Fibroblast of the aortic adventitia (primary cell): ENCODE measurements at regions not wholly inside any gene's neighbourhood (a gene's known extent, or its start where the extent isn't known, plus 50 kb on each side); places are given as distances from the start of the nearest gene placed in this dataset.

Source experiments
- DNase-seq: peaks from one replicate; pipeline ENCODE4 v3.0.0-alpha.2; 2010; ENCODE audit warnings: low read depth
- H3K4me3 ChIP-seq: 2 replicates; pipeline ENCODE4 v1.5.1; 2011; ENCODE audit warnings: low read depth, mild to moderate bottlenecking, control low read depth, low read length, moderate library complexity
- TF ChIP-seq, protein P1 (sequence below): IDR thresholded peaks from 2 replicates; pipeline ENCODE4 v1.5.1; 2011; ENCODE audit warnings: mild to moderate bottlenecking, low read length, control low read depth, inconsistent platforms; ENCODE audit not compliant: insufficient read depth

DNA sequence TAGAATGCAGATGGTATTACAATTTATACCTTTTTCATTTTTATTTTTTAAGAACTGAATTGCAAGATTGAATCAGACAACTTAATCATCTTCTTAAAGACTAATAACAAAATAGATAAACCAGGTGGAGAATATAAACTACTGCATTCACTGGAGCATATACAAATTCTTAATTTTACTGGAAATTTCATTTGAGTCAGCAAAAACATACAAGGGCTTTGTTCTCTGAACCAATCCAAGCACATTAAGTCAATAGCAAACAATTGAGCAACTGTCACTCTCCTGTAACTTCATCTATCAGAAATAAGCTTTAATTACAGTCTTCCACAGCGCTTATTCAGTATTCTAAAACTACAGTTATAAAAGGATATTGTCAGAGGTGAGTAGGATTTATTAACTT, 167.4 kb upstream of the OBI1 start:
- DNase-seq: no peak
- TF ChIP-seq, protein P1, sequence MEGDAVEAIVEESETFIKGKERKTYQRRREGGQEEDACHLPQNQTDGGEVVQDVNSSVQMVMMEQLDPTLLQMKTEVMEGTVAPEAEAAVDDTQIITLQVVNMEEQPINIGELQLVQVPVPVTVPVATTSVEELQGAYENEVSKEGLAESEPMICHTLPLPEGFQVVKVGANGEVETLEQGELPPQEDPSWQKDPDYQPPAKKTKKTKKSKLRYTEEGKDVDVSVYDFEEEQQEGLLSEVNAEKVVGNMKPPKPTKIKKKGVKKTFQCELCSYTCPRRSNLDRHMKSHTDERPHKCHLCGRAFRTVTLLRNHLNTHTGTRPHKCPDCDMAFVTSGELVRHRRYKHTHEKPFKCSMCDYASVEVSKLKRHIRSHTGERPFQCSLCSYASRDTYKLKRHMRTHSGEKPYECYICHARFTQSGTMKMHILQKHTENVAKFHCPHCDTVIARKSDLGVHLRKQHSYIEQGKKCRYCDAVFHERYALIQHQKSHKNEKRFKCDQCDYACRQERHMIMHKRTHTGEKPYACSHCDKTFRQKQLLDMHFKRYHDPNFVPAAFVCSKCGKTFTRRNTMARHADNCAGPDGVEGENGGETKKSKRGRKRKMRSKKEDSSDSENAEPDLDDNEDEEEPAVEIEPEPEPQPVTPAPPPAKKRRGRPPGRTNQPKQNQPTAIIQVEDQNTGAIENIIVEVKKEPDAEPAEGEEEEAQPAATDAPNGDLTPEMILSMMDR: no peak
- H3K4me3 ChIP-seq: no peak overlapping the region

DNA sequence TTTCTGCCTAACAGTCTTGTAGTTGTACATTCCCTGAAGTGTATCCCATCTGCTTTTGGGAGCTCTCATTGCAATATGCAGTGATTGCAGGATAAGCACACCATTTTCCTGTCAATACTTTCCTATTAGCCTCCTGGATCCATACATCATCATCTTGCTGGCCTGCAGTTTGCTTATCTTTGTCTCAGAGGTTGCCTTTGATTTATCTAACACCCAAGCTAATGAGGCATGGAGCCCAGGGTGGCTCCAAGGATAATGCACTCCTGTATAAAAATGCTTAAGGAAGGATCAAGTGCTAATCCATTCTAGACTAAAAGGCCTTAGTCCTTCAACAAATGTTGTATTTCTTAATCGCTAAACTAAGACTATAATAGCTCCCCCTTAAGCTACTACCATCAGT, 161.6 kb upstream of the OBI1 start:
- H3K4me3 ChIP-seq: no peak overlapping the region
- DNase-seq: no peak
- TF ChIP-seq, protein P1: no peak

DNA sequence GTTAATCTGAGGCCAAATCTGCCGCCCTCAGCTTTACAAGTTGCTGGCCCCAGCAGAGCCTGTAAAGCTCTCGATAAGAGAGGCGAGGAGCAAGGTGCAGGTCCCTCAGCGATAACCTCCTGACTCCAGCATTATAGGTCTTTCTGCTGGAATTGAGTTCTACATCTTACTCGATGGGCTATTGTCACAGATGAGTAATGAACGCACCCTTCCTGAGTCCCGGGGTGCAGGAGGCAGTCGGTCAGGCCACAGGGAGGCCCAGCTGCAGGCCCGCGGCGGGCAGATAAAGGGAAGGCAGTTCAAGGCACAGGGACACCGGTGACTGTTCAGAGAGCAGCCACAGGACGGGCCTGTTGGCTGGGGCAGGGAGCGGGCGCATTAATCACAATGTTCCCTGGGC, 157.6 kb upstream of the OBI1 start:
- no peak overlapping the region for H3K4me3 ChIP-seq
- TF ChIP-seq, protein P1: no peak
- DNase-seq: no peak

DNA sequence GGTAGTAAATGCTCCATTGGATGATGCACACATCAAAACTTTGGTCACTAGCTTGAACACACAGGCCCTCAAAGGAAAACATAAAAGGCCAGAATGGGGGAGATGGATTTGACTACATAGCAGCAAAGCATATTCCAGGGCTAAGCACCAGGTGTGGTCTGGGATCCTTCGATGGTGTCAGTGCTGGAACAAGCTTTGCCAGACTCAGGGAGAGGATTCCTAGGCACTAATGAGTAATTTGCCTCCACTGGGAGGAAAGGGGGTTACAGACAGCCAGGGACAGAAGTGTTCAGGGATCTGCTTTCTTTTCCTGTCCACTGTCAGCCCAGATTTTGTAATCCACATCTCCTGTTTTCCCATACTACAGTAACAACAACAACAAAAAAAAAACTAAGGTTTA, 157.2 kb upstream of the OBI1 start:
- no peak overlapping the region for H3K4me3 ChIP-seq
- no peak for DNase-seq
- TF ChIP-seq, protein P1: no peak

DNA sequence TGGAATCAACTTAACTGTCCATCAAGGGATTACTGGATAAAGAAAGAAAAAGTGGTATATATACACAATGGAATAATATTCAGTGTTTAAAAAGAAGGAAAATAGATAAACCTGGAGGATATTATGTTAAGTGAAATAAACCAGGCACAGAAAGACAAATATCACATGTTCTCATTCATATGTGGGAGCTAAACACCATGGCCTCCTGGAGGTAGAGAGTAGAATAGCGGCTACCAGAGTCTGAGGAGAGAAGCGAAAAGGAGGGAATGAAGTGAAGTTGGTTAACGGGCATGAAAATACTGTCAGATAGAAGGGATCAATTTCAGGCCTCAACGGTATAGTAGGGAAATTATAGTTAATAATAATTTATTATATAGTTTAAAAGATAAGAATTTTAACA, 147.5 kb upstream of the OBI1 start:
- DNase-seq: no peak
- H3K4me3 ChIP-seq: no peak overlapping the region
- TF ChIP-seq, protein P1: peak; percentile 44

DNA sequence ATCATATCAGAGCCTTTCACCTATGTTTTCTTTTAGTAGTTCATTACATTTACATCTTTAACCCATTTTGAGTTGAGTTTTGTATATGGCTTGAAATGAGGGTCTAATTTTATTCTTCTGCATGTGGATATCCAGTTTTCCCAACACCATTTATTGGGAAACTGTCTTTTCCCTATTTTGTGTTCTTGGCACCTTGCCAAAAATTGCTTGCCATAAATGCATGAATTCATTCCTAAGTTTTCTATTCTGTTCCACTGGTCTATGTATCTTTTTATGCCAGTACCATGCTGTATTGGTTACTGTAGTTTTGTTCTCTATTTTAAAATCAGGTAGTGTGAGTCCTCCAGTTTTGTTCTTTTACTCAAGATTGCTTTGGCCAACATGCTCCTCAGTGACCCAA, 144.0 kb upstream of the OBI1 start:
- no peak for DNase-seq
- H3K4me3 ChIP-seq: no peak overlapping the region
- TF ChIP-seq, protein P1: no peak

DNA sequence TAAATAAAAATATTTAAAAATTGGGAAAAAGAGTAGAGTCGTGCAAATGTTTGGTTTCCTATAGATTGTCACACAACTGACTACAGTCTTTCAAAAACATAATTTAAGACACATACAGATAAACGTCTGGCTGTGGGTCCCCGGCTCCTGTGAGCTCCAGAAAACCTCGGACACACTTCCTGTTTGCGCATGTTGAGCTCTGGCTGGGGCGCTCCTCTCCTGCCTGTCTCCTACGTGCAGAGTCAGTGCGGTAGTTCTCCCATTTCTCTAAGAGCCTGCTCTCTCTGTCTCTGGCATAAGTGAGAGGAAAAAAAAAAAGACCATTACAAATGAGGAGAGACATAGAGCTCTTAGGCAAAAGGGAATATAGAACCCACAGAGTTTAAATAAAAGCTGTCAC, 128.2 kb upstream of the OBI1 start:
- TF ChIP-seq, protein P1: no peak
- H3K4me3 ChIP-seq: no peak overlapping the region
- no peak for DNase-seq
